NB4 (cell line): ENCODE measurements at regions not wholly inside any gene's neighbourhood (a gene's known extent, or its start where the extent isn't known, plus 50 kb on each side); places are given as distances from the start of the nearest gene placed in this dataset.

Experiments used
- DNase-seq: peaks from one replicate; pipeline ENCODE4 v3.0.0; 2010; ENCODE audit warnings: low read depth
- H3K4me3 ChIP-seq: one replicate; pipeline ENCODE4 v1.5.1; 2011; ENCODE audit warnings: mild to moderate bottlenecking, low read depth, low read length, moderate library complexity
- CTCF ChIP-seq: IDR thresholded peaks from one replicate; pipeline ENCODE4 v1.5.1; 2012; ENCODE audit warnings: low read depth, low read length
- MAX ChIP-seq: IDR thresholded peaks from 2 replicates; pipeline ENCODE4 v1.6.1; 2011; ENCODE audit warnings: low read depth, low read length
- MYC ChIP-seq: IDR thresholded peaks from 2 replicates; pipeline ENCODE4 v1.6.1; 2011; ENCODE audit warnings: low read depth, low read length
- POLR2A ChIP-seq: IDR thresholded peaks from 2 replicates; pipeline ENCODE4 v1.6.1; 2011; ENCODE audit warnings: mild to moderate bottlenecking; ENCODE audit not compliant: insufficient read length; ENCODE audit errors: extremely low read depth

DNA sequence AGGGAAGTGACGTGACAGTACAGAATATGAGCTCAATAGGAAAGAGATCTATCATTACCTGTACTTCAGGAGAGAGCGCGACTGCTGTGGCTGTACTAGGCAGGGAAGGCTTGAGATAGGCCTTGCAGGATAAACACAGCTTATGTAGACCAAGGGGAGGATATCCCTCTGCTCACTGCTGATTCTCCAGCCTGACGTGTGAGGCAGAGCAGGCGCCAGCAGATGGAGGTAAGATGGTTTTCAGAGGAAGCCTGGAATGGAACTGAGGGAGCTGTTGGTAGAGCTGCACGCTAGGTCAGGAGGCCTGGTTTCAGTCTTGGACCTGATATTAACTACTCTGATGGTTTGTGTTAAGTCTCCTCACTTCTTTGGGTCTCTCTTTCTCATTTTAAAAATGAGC lies 291.4 kb downstream of the YTHDC2 start:
- DNase-seq: no peak
- H3K4me3 ChIP-seq: no peak overlapping the region
- no peak for TF ChIP-seq MYC
- no peak for TF ChIP-seq POLR2A
- TF ChIP-seq MAX: no peak
- no peak for TF ChIP-seq CTCF

DNA sequence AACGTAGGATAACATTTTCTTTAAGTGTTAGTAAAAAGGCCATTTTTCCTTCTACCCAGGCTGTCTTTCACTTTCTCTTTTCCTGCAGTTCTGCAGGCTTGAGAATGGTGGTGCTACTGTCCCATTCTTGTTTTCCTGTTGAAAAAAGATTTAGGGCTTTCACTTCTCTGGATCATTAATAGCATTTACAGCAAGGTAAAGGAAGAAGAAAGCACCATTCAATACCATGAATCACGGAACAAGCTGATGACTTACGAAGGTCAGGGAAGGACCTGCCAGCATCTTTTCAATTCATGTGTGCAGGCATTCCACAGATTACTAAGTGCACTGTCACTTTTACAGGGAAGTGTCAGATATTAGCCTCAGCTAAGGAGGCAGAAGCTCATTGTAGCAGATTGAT lies 292.8 kb downstream of the YTHDC2 start:
- TF ChIP-seq CTCF (peak; percentile 12), MYC (no peak)
- DNase-seq: peak; percentile 7
- no peak overlapping the region for H3K4me3 ChIP-seq

- no peak overlapping the region for H3K4me3 ChIP-seq
- TF ChIP-seq MAX (no peak), MYC (no peak), POLR2A (no peak), CTCF (no peak)
- DNase-seq: peak; percentile 8
Measured at GRCh38 chr5:113806904-113807303, 293.4 kb downstream of the YTHDC2 start.

GRCh38 chr5:113807427-113807991 lies 294.0 kb downstream of the YTHDC2 start:
- no peak for TF ChIP-seq CTCF
- no peak for TF ChIP-seq POLR2A
- DNase-seq: no peak
- no peak overlapping the region for H3K4me3 ChIP-seq

GRCh38 chr5:113808956-113809355 lies 295.5 kb downstream of the YTHDC2 start:
- no peak overlapping the region for H3K4me3 ChIP-seq
- no peak for DNase-seq
- TF ChIP-seq CTCF (no peak), MYC (no peak), POLR2A (no peak)

- no peak for TF ChIP-seq MYC
- no peak overlapping the region for H3K4me3 ChIP-seq
- no peak for DNase-seq
Measured at GRCh38 chr5:113809626-113810025, 296.1 kb downstream of the YTHDC2 start.

DNA sequence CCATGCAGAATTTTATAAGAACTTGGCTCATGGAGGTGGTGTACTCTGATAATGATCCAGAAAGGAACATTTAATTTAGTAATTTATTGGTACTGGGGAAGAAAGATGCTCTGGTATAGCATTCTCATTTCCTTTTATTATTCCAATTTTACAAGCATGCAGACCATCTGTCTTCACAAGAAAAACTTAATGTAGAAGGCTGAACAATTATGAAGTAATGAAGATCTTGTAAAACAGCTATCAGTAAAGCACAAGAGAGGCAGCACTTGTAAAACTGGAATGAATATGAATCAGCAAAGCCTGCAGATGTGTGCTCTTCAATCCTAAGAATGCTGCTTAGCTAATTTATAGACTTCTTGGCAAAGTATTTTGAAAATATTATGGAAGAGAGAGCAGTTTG lies 300.0 kb downstream of the YTHDC2 start:
- DNase-seq: no peak
- H3K4me3 ChIP-seq: no peak overlapping the region
- TF ChIP-seq MAX (no peak), CTCF (no peak), POLR2A (no peak), MYC (no peak)
